ENCODE measurements at regions not wholly inside any gene's neighbourhood (a gene's known extent, or its start where the extent isn't known, plus 50 kb on each side); places are given as distances from the start of the nearest gene placed in this dataset.

DNA sequence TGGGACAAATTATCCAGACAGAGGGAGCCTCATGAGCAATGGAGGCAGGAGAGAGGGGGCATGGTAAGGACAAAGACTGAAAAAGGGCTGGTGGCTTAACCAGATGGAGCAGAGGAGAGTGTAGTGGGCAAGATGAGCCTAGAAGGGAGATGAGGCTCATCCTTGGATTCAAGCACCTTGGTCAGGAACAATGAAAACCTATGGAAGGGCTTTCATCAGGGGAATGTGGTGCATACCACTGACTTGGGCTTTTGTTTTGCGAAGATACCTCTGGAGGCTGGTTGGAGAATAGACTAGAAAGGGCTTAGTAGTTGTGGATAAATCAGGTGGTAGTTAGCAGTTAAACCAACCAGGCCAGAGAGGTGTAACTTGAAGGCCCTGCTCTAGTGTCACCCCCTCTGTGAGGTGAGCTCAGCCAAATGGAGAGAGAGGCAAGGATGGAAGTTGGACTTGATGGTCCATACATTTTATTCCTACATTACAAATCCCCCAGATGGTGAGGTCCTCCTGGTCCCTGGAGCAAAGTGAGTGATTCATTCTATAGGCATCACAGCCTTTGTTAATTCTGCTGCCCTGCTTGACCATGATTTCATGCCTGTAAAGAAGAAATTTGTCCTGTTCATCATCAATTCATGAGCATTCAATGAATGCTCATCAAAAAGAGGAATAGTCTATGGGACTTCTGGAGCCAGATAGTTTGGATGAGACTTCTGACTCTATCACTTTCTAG lies 264.8 kb upstream of the IGFBP7 start:
- no peaks in the 10 kb centered on the region for H3K36me3 ChIP-seq
- no peaks in the 10 kb centered on the region for H3K27me3 ChIP-seq
- H3K4me3 ChIP-seq = no peak overlapping the region
- TF ChIP-seq POLR2AphosphoS5 (IDR thresholded peaks at IDR 0.05; ENCODE audit: insufficient read depth in 1 of 2, low read depth in 1 of 2) (no peak), POLR2A (IDR thresholded peaks at IDR 0.05) (no peak)
- TF ChIP-seq, protein P1, sequence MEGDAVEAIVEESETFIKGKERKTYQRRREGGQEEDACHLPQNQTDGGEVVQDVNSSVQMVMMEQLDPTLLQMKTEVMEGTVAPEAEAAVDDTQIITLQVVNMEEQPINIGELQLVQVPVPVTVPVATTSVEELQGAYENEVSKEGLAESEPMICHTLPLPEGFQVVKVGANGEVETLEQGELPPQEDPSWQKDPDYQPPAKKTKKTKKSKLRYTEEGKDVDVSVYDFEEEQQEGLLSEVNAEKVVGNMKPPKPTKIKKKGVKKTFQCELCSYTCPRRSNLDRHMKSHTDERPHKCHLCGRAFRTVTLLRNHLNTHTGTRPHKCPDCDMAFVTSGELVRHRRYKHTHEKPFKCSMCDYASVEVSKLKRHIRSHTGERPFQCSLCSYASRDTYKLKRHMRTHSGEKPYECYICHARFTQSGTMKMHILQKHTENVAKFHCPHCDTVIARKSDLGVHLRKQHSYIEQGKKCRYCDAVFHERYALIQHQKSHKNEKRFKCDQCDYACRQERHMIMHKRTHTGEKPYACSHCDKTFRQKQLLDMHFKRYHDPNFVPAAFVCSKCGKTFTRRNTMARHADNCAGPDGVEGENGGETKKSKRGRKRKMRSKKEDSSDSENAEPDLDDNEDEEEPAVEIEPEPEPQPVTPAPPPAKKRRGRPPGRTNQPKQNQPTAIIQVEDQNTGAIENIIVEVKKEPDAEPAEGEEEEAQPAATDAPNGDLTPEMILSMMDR (IDR thresholded peaks at IDR 0.05) = no peak
- intact Hi-C loops (cut with DNase I) = no loop called here
- H3K4me1 ChIP-seq = no peaks in the 10 kb centered on the region
- H3K9me3 ChIP-seq = no peaks in the 10 kb centered on the region
- no peak for DNase-seq (ENCODE audit: extremely low spot score in 2 of 2)
- H3K27ac ChIP-seq = no peak overlapping the region

DNA sequence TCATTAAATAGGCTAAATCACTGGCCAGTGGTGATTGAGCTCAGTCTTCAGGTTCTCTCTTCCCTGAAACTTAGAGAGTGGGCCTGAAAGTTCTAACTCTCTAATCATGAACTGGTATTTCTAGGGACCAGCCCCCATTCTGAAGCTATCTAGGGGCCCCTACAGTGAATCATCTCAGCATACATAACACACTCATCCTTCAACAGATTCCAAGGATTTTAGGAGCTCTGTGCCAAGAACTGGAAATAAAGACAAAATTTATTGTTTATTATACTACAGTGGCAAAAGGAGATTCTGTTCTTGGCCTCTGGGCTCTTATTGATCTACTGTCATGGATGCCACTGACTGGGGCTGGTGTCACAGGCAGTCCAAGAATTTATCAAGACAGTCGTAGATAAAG lies 263.8 kb upstream of the IGFBP7 start:
- DNase-seq (ENCODE audit: extremely low spot score in 2 of 2) = no peak
- H3K4me3 ChIP-seq = no peak overlapping the region
- H3K27ac ChIP-seq = no peak overlapping the region
- TF ChIP-seq, protein P1 (IDR thresholded peaks at IDR 0.05) = no peak
- TF ChIP-seq POLR2A (IDR thresholded peaks at IDR 0.05) (no peak), POLR2AphosphoS5 (IDR thresholded peaks at IDR 0.05; ENCODE audit: insufficient read depth in 1 of 2, low read depth in 1 of 2) (no peak)
- no peaks in the 10 kb centered on the region for H3K9me3 ChIP-seq
- H3K4me1 ChIP-seq = no peaks in the 10 kb centered on the region
- no peaks in the 10 kb centered on the region for H3K27me3 ChIP-seq
- intact Hi-C loops (cut with DNase I) = no loop called here
- H3K36me3 ChIP-seq = no peaks in the 10 kb centered on the region

DNA sequence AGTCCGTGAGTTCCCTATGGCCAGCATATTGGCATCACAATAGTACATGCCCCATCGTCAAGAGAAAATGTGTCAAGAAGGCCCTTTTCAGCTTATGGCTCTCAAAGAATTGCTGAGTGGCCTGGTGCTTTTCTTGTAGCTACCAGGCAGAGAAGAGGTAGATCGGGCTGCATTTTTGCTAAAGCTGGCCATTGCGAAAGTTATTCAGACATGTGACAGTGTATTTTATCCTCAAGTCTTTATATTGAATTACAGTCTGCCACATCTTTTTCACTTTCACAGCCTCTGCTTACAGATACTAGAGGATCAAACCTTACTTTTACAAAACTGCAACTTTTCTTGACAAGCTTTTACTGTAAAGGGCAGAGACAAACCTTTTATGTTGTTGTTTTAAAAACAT lies 261.5 kb upstream of the IGFBP7 start:
- intact Hi-C loops (cut with DNase I) = no loop called here

DNA sequence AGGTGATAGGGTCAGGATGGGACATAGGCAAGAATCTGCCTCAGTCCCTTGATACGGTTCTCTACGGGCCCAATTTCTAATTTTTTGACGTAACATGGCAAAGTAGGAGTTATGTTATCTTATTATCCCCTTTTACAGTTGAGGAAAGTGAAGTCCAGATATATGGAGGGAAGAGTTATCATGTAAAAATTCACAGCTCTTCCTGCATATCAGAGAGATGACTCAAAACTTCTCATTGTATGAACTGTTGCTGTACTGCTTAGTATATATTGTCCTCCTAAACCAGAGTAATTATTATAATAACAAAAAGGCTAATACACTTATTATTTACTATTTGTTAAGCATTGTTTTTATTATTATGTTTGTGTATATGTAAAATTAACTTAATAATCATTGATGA lies 260.5 kb upstream of the IGFBP7 start:
- no peaks in the 10 kb centered on the region for H3K36me3 ChIP-seq
- H3K27ac ChIP-seq = no peak overlapping the region
- no peaks in the 10 kb centered on the region for H3K4me1 ChIP-seq
- H3K27me3 ChIP-seq = no peaks in the 10 kb centered on the region
- H3K9me3 ChIP-seq = no peaks in the 10 kb centered on the region
- no peak overlapping the region for H3K4me3 ChIP-seq
- no peak for TF ChIP-seq POLR2A (IDR thresholded peaks at IDR 0.05)
- TF ChIP-seq, protein P1 (IDR thresholded peaks at IDR 0.05) = no peak
- no peak for TF ChIP-seq POLR2AphosphoS5 (IDR thresholded peaks at IDR 0.05; ENCODE audit: insufficient read depth in 1 of 2, low read depth in 1 of 2)
- intact Hi-C loops (cut with DNase I) = no loop called here
- DNase-seq (ENCODE audit: extremely low spot score in 2 of 2) = no peak

More for the DNA sequence above, 261.5 kb upstream of the IGFBP7 start:
- H3K27ac ChIP-seq = no peak overlapping the region
- H3K36me3 ChIP-seq = no peaks in the 10 kb centered on the region
- no peak for DNase-seq (ENCODE audit: extremely low spot score in 2 of 2)
- no peak overlapping the region for H3K4me3 ChIP-seq
- TF ChIP-seq, protein P1 (IDR thresholded peaks at IDR 0.05) = no peak
- no peak for TF ChIP-seq POLR2AphosphoS5 (IDR thresholded peaks at IDR 0.05; ENCODE audit: insufficient read depth in 1 of 2, low read depth in 1 of 2)
- TF ChIP-seq POLR2A (IDR thresholded peaks at IDR 0.05) = no peak
- no peaks in the 10 kb centered on the region for H3K27me3 ChIP-seq
- no peaks in the 10 kb centered on the region for H3K4me1 ChIP-seq
- H3K9me3 ChIP-seq = no peaks in the 10 kb centered on the region

DNA sequence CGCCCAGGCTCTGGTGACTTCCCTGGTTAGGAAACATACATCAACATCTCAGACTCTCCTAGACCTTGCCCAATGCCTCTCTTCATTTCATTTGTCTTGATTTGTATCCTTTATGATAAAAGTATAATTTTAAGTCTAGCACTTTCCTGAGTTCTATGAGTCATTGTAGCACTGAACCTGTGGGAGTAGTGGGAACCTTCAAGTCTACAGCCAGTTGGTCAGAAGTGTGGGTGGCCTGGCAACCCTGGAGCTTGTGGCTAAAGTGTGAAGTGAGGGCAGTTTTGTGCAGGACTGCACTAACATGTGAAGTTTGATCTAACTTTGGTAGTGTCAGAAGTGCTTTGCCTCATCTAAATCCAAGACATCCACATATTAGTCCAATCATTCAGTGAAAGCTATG lies 259.3 kb upstream of the IGFBP7 start:
- Histone ChIP-seq H3K4me3 (no peak overlapping the region), H3K4me1 (no peaks in the 10 kb centered on the region), H3K9me3 (no peaks in the 10 kb centered on the region), H3K27ac (no peak overlapping the region), H3K27me3 (no peaks in the 10 kb centered on the region), H3K36me3 (no peaks in the 10 kb centered on the region)
- intact Hi-C loops (cut with DNase I) = no loop called here
- no peak for DNase-seq (ENCODE audit: extremely low spot score in 2 of 2)
- TF ChIP-seq POLR2AphosphoS5 (IDR thresholded peaks at IDR 0.05; ENCODE audit: insufficient read depth in 1 of 2, low read depth in 1 of 2) = no peak
- no peak for TF ChIP-seq POLR2A (IDR thresholded peaks at IDR 0.05)
- TF ChIP-seq, protein P1 (IDR thresholded peaks at IDR 0.05) = no peak
